ENCODE measurements at regions not wholly inside any gene's neighbourhood (a gene's known extent, or its start where the extent isn't known, plus 50 kb on each side); places are given as distances from the start of the nearest gene placed in this dataset.
A peak's percentile ranks its signal among the peaks of the same experiment; 100 is the strongest.

DNA sequence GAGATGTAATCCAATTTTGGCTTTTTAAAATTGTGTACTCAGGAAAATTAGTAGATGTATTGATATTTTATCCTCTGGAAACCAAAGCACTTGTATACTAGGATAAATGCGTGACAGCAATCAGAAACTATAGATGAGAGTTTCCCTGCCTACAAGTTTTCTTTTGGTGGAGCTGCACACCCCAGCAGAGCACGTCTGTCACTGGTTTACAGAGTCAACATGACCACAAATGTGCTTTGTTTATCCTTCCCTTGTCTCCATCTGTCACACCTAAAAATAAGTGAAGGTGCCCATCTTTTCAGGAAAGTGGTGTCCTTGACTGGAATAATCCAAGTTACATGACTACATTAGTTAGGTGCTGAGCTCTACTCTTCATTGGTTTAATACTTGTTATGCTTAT lies 210.4 kb upstream of the DSEL start:
- Mint-ChIP-seq H3K9me3 (ENCODE audit: unreplicated experiment) (peaks cover 16% of the 10 kb centered on the region), H3K36me3 (ENCODE audit: unreplicated experiment) (peaks cover 1% of the 10 kb centered on the region), H3K27me3 (ENCODE audit: unreplicated experiment) (no peaks in the 10 kb centered on the region), H3K4me3 (ENCODE audit: unreplicated experiment) (no peak overlapping the region), H3K27ac (ENCODE audit: unreplicated experiment) (no peak overlapping the region), H3K4me1 (ENCODE audit: unreplicated experiment) (peaks cover 8% of the 10 kb centered on the region)
- DNase-seq (ENCODE audit: extremely low spot score, unreplicated experiment): no peak
- TF ChIP-seq, protein P1, sequence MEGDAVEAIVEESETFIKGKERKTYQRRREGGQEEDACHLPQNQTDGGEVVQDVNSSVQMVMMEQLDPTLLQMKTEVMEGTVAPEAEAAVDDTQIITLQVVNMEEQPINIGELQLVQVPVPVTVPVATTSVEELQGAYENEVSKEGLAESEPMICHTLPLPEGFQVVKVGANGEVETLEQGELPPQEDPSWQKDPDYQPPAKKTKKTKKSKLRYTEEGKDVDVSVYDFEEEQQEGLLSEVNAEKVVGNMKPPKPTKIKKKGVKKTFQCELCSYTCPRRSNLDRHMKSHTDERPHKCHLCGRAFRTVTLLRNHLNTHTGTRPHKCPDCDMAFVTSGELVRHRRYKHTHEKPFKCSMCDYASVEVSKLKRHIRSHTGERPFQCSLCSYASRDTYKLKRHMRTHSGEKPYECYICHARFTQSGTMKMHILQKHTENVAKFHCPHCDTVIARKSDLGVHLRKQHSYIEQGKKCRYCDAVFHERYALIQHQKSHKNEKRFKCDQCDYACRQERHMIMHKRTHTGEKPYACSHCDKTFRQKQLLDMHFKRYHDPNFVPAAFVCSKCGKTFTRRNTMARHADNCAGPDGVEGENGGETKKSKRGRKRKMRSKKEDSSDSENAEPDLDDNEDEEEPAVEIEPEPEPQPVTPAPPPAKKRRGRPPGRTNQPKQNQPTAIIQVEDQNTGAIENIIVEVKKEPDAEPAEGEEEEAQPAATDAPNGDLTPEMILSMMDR (IDR thresholded peaks at IDR 0.05): no peak

DNA sequence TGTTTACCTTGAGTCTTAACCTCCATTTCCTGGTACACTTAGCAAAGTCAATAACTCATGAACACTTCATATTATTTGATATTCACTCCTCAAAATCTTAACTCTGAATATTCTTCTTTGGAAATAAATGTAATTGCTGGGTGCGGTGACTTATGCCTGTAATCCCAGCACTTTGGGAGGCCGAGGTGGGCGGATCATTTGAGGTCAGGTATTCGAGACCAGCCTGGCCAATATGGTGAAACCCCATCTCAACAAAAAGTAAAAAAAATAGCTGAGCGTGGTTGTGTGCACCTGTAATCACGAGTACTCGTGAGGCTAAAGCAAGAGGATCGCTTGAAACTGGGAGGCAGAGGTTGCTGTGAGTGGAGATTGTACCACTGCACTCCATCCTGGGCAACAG lies 201.3 kb upstream of the DSEL start:
- H3K4me3 Mint-ChIP-seq (ENCODE audit: unreplicated experiment): no peak overlapping the region
- no peaks in the 10 kb centered on the region for H3K4me1 Mint-ChIP-seq (ENCODE audit: unreplicated experiment)
- H3K27ac Mint-ChIP-seq (ENCODE audit: unreplicated experiment): no peak overlapping the region
- TF ChIP-seq, protein P1 (IDR thresholded peaks at IDR 0.05): no peak
- DNase-seq (ENCODE audit: extremely low spot score, unreplicated experiment): no peak
- H3K9me3 Mint-ChIP-seq (ENCODE audit: unreplicated experiment): peaks cover 7% of the 10 kb centered on the region
- H3K27me3 Mint-ChIP-seq (ENCODE audit: unreplicated experiment): no peaks in the 10 kb centered on the region
- no peaks in the 10 kb centered on the region for H3K36me3 Mint-ChIP-seq (ENCODE audit: unreplicated experiment)

DNA sequence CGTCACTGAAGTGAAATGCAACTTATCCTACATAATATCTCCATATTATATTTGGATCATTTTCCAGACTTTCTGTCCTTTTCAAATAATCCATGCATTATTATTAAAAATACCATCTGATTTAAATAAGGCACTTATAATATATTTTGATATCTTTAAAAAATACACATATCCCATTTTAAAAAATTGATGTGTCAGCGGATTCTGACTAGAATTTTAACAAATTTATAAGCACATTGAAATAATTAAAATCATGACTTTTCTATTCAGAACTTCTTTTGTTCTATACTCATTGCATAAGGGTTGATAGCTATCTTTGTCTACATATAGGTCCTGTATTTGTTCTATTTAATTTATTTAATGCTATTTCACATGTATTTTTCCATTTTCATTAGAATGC lies 199.0 kb upstream of the DSEL start:
- DNase-seq (ENCODE audit: extremely low spot score, unreplicated experiment): no peak
- Mint-ChIP-seq H3K27ac (ENCODE audit: unreplicated experiment) (no peak overlapping the region), H3K27me3 (ENCODE audit: unreplicated experiment) (no peaks in the 10 kb centered on the region), H3K9me3 (ENCODE audit: unreplicated experiment) (no peaks in the 10 kb centered on the region), H3K36me3 (ENCODE audit: unreplicated experiment) (no peaks in the 10 kb centered on the region), H3K4me3 (ENCODE audit: unreplicated experiment) (no peak overlapping the region), H3K4me1 (ENCODE audit: unreplicated experiment) (no peaks in the 10 kb centered on the region)
- TF ChIP-seq, protein P1 (IDR thresholded peaks at IDR 0.05): no peak

DNA sequence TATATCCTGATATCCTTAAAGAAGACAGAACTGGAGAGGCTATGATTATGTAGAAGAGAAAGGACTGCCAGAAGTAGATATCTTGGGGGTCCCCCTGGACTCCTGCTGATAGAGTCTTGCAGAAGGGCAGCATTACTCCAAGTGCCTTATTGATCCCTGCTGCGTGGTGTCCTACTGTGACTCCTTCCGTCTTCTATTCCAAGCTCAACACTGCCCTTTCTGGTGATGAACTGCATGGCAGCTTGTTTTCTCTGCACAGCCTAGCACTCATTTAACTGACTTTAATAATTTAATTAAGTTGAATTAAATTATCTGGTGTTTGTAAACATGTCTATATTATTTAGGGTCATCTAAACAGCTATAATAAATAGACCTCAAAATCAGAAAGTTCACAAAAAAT lies 194.1 kb upstream of the DSEL start:
- Mint-ChIP-seq H3K27me3 (ENCODE audit: unreplicated experiment) (no peaks in the 10 kb centered on the region), H3K4me3 (ENCODE audit: unreplicated experiment) (no peak overlapping the region), H3K27ac (ENCODE audit: unreplicated experiment) (no peak overlapping the region), H3K36me3 (ENCODE audit: unreplicated experiment) (peaks cover 2% of the 10 kb centered on the region), H3K9me3 (ENCODE audit: unreplicated experiment) (no peaks in the 10 kb centered on the region), H3K4me1 (ENCODE audit: unreplicated experiment) (no peaks in the 10 kb centered on the region)
- DNase-seq (ENCODE audit: extremely low spot score, unreplicated experiment): no peak
- TF ChIP-seq, protein P1 (IDR thresholded peaks at IDR 0.05): peak; percentile 19

DNA sequence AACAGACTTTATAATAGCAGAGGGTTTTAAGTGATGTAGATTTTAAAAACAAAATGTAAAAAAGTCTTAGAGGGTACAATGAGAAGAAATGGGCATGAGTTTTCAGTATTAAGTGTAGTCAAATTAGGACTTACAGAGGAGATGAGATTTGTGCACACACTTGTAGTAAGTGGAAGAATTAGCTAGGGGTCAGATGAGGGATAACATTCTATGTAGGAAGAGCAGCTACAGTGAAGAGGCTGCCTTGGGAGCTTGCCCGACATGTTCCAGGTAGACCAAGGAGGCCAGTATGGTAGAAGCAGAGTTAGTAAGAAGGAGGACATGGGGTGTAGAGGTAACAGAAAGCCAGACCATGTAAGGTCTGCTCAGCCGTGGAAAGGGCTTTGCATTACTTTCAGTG lies 189.2 kb upstream of the DSEL start:
- H3K36me3 Mint-ChIP-seq (ENCODE audit: unreplicated experiment): peaks cover 2% of the 10 kb centered on the region
- H3K27ac Mint-ChIP-seq (ENCODE audit: unreplicated experiment): no peak overlapping the region
- TF ChIP-seq, protein P1 (IDR thresholded peaks at IDR 0.05): peak; percentile 15
- no peak for DNase-seq (ENCODE audit: extremely low spot score, unreplicated experiment)
- no peaks in the 10 kb centered on the region for H3K4me1 Mint-ChIP-seq (ENCODE audit: unreplicated experiment)
- no peaks in the 10 kb centered on the region for H3K27me3 Mint-ChIP-seq (ENCODE audit: unreplicated experiment)
- H3K4me3 Mint-ChIP-seq (ENCODE audit: unreplicated experiment): no peak overlapping the region
- H3K9me3 Mint-ChIP-seq (ENCODE audit: unreplicated experiment): peaks cover 5% of the 10 kb centered on the region
